ENCODE measurements at regions not wholly inside any gene's neighbourhood (a gene's known extent, or its start where the extent isn't known, plus 50 kb on each side); places are given as distances from the start of the nearest gene placed in this dataset.

- TF ChIP-seq CTCF (conservative IDR thresholded peaks at IDR 0.05 in 1 of 2, IDR thresholded peaks at IDR 0.05 in 1 of 2; ENCODE audit: extremely low read depth in 1 of 2, insufficient read depth in 1 of 2, low read depth in 1 of 2, low read length in 2 of 2), result no peak
- TF ChIP-seq EZH2 (IDR thresholded peaks at IDR 0.05; ENCODE audit: borderline replicate concordance, low read length), result no peak
Measured at GRCh38 chr11:105548359-105548758, 61.5 kb upstream of the GRIA4 start.

Data from mammary epithelial cell (primary cell).